Upper lobe of left lung (tissue), 6 donors: ENCODE measurements at regions not wholly inside any gene's neighbourhood (a gene's known extent, or its start where the extent isn't known, plus 50 kb on each side); places are given as distances from the start of the nearest gene placed in this dataset.
A peak's percentile ranks its signal among the peaks of the same experiment; 100 is the strongest.

Experiments
- ATAC-seq, 2 donors: fragments of 200-7000 bp; cut with Tn5 transposase; one replicate each; pipeline ENCODE4 v1.9.1; 2022; ENCODE audit warnings: mild to moderate bottlenecking in 2 of 2, moderate library complexity in 2 of 2; ENCODE audit not compliant: low FRiP score in 2 of 2
- DNase-seq, 2 donors: peaks; one replicate each; pipeline ENCODE4 v3.0.0-alpha.2; 2019 to 2020
- H3K27ac ChIP-seq, 4 donors: fragments of 200-600 bp; sonication (generic); one replicate each; pipeline ENCODE4 v1.5.1; 2016 to 2019
- H3K27me3 ChIP-seq, 4 donors: fragments of 200-600 bp; sonication (generic); one replicate each; pipeline ENCODE4 v1.5.1; 2017 to 2019
- H3K36me3 ChIP-seq, 4 donors: fragments of 200-600 bp; sonication (generic); one replicate each; pipeline ENCODE4 v1.5.1; 2016 to 2019
- H3K4me1 ChIP-seq, 4 donors: fragments of 200-600 bp; sonication (generic); one replicate each; pipeline ENCODE4 v1.5.1; 2018 to 2019
- H3K4me3 ChIP-seq, 4 donors: fragments of 200-600 bp; sonication (generic); one replicate each; pipeline ENCODE4 v1.5.1; 2017 to 2019; ENCODE audit warnings: mild to moderate bottlenecking in 2 of 4, moderate library complexity in 1 of 4
- H3K9me3 ChIP-seq, 4 donors: fragments of 200-600 bp; sonication (generic); one replicate each; pipeline ENCODE4 v1.5.1; 2018 to 2019
- CTCF ChIP-seq, 6 experiments: fragments of 450-650 bp in 4 of 6; fragments of 200-600 bp in 2 of 6; sonication (generic) in 2 of 6; IDR thresholded peaks; one replicate each; pipeline ENCODE4 v1.5.1; 2016 to 2019; ENCODE audit warnings: antibody characterized with exemption in 6 of 6
- EP300 ChIP-seq, 4 donors: sonication (generic); formaldehyde crosslinking; IDR thresholded peaks; one replicate each; pipeline ENCODE4 v1.5.1; 2017; ENCODE audit warnings: antibody characterized with exemption in 4 of 4, control low read depth in 2 of 4
- POLR2A ChIP-seq, 4 donors: fragments of 450-650 bp; IDR thresholded peaks; one replicate each; pipeline ENCODE4 v1.5.1; 2016 to 2017; ENCODE audit warnings: antibody characterized with exemption in 4 of 4, mild to moderate bottlenecking in 2 of 4
- POLR2AphosphoS5 ChIP-seq, 2 donors: sonication (generic); formaldehyde crosslinking; IDR thresholded peaks; one replicate each; pipeline ENCODE4 v1.5.1; 2017; ENCODE audit warnings: antibody characterized with exemption in 2 of 2
- WGBS, 2 donors: methylation state at CpG; one replicate each; pipeline ENCODE4 v1.1.5; 2017 to 2018; 5-methylcytosine and 5-hydroxymethylcytosine counted together
- donor health status: DM: no; HTN: no; CAD: no; lungs with moderate emphysema.
- donor health status: DM: no; HTN: yes; CAD: no; lungs with severe emphysema.

- no peak for ATAC-seq
- no peak for DNase-seq
- Histone ChIP-seq H3K4me1 (no peaks in the 10 kb centered on the region), H3K27ac (no peak overlapping the region), H3K27me3 (no peaks in the 10 kb centered on the region), H3K4me3 (no peak overlapping the region), H3K36me3 (no peaks in the 10 kb centered on the region), H3K9me3 (no peaks in the 10 kb centered on the region)
- TF ChIP-seq CTCF (IDR thresholded peaks at IDR 0.05) = no peak
- no peak for TF ChIP-seq POLR2A (IDR thresholded peaks at IDR 0.05)
- no peak for TF ChIP-seq POLR2AphosphoS5 (IDR thresholded peaks at IDR 0.05)
- TF ChIP-seq EP300 (IDR thresholded peaks at IDR 0.05) = no peak
- 31 to 36% methylated on average over 4 of the region's 4 CpGs for WGBS, 2 donors
Measured at GRCh38 chr2:224178056-224178455, 139.0 kb upstream of the SERPINE2 start.

GRCh38 chr2:224175538-224175937 is 136.5 kb upstream of the SERPINE2 start:
- Histone ChIP-seq H3K27me3 (no peaks in the 10 kb centered on the region), H3K27ac (no peak overlapping the region), H3K9me3 (no peaks in the 10 kb centered on the region), H3K4me1 (no peaks in the 10 kb centered on the region), H3K4me3 (no peak overlapping the region), H3K36me3 (no peaks in the 10 kb centered on the region)
- DNase-seq (peak in 1 of 2 donors; percentile 10), ATAC-seq (peak in 1 of 2 donors; percentile 18)
- no peak for TF ChIP-seq POLR2A (IDR thresholded peaks at IDR 0.05)
- WGBS, 2 donors = 63 to 69% methylated on average over 2 of the region's 2 CpGs

GRCh38 chr2:224174990-224175389 is 135.9 kb upstream of the SERPINE2 start:
- TF ChIP-seq POLR2A (IDR thresholded peaks at IDR 0.05) (no peak), POLR2AphosphoS5 (IDR thresholded peaks at IDR 0.05) (no peak), CTCF (IDR thresholded peaks at IDR 0.05) (no peak), EP300 (IDR thresholded peaks at IDR 0.05) (no peak)
- no peak overlapping the region for H3K27ac ChIP-seq
- no peaks in the 10 kb centered on the region for H3K9me3 ChIP-seq
- no peaks in the 10 kb centered on the region for H3K27me3 ChIP-seq
- WGBS, 2 donors = 90 to 93% methylated on average over 5 of the region's 5 CpGs
- ATAC-seq (no peak), DNase-seq (no peak)
- no peaks in the 10 kb centered on the region for H3K36me3 ChIP-seq
- H3K4me3 ChIP-seq = no peak overlapping the region
- H3K4me1 ChIP-seq = no peaks in the 10 kb centered on the region

GRCh38 chr2:224174521-224174920 is 135.4 kb upstream of the SERPINE2 start:
- Histone ChIP-seq H3K27me3 (no peaks in the 10 kb centered on the region), H3K27ac (no peak overlapping the region), H3K36me3 (no peaks in the 10 kb centered on the region), H3K4me3 (no peak overlapping the region), H3K4me1 (no peaks in the 10 kb centered on the region), H3K9me3 (no peaks in the 10 kb centered on the region)
- DNase-seq (no peak), ATAC-seq (no peak)
- TF ChIP-seq CTCF (IDR thresholded peaks at IDR 0.05) (no peak), POLR2AphosphoS5 (IDR thresholded peaks at IDR 0.05) (no peak), POLR2A (IDR thresholded peaks at IDR 0.05) (no peak), EP300 (IDR thresholded peaks at IDR 0.05) (no peak)
- WGBS, 2 donors = 59 to 63% methylated on average over 1 of the region's 1 CpG

- WGBS, 2 donors = 68 to 70% methylated on average over 3 of the region's 3 CpGs
- DNase-seq (no peak), ATAC-seq (no peak)
- Histone ChIP-seq H3K36me3 (no peaks in the 10 kb centered on the region), H3K27ac (no peak overlapping the region), H3K4me1 (no peaks in the 10 kb centered on the region), H3K4me3 (no peak overlapping the region), H3K9me3 (no peaks in the 10 kb centered on the region), H3K27me3 (no peaks in the 10 kb centered on the region)
- TF ChIP-seq CTCF (IDR thresholded peaks at IDR 0.05) (no peak), EP300 (IDR thresholded peaks at IDR 0.05) (no peak), POLR2AphosphoS5 (IDR thresholded peaks at IDR 0.05) (no peak), POLR2A (IDR thresholded peaks at IDR 0.05) (no peak)
Measured at GRCh38 chr2:224173933-224174332, 134.8 kb upstream of the SERPINE2 start.
